ENCODE measurements at regions not wholly inside any gene's neighbourhood (a gene's known extent, or its start where the extent isn't known, plus 50 kb on each side); places are given as distances from the start of the nearest gene placed in this dataset.

DNA sequence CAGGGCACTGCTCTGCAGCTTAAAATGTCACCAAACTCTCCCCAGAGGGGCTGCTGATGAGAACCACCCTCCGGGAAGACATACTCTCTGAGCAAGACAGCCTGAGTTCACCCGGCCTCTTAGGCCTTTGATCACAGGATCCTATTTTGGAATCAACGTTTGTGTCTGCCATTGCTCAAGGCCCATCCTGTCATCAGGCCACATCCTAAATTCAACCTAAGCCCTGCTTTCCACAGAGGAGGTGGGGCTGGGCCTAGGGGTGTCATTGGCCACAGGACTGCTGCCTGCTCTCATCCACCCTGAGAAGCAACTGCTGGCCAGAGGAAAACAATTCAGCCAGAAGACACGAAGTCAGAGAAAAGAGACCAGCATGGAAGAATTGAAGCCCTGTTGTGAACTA is 351.1 kb upstream of the IRX2 start:
- H3K9me3 Mint-ChIP-seq = no peaks in the 10 kb centered on the region
- H3K36me3 Mint-ChIP-seq (ENCODE audit: low read depth) = no peaks in the 10 kb centered on the region
- ATAC-seq (ENCODE audit: low read depth) = no peak
- intact Hi-C loops (cut with micrococcal nuclease) = no loop called here
- ChIA-PET POLR2A (no interaction called here), CTCF (no interaction called here)
- no peak for TF ChIP-seq CTCF (IDR thresholded peaks at IDR 0.05)
- no peak for DNase-seq
- H3K27ac Mint-ChIP-seq = no peak overlapping the region
- peaks cover 4% of the 10 kb centered on the region for H3K27me3 Mint-ChIP-seq
- H3K4me3 Mint-ChIP-seq = no peak overlapping the region
- H3K4me1 Mint-ChIP-seq = no peaks in the 10 kb centered on the region

DNA sequence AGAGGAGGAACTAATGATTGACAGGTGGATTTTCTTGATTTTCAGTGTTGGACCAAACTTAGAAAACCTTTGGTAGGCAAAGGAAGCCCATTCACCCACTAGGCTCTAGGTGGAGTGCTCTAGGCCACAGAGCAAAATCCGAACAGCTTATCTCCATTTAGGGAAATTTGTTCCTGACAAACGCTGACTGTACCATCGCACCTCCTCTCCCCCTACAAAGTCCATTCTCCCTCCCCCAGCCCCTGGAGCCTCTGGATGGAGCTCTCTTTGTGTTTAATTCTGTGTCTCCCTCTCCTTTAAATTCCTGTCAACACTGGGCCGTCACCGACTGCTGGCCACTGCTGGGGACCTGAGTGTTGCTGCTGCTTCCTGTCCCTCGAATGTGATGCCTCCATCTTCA is 350.1 kb upstream of the IRX2 start:
- no peak overlapping the region for H3K4me3 Mint-ChIP-seq
- H3K4me1 Mint-ChIP-seq = no peaks in the 10 kb centered on the region
- intact Hi-C loops (cut with micrococcal nuclease) = no loop called here
- TF ChIP-seq CTCF (IDR thresholded peaks at IDR 0.05) = no peak
- CTCF ChIA-PET = no interaction called here
- ATAC-seq (ENCODE audit: low read depth) (no peak), DNase-seq (no peak)
- POLR2A ChIA-PET = no interaction called here
- no peak overlapping the region for H3K27ac Mint-ChIP-seq
- H3K27me3 Mint-ChIP-seq = peaks cover 4% of the 10 kb centered on the region
- H3K36me3 Mint-ChIP-seq (ENCODE audit: low read depth) = no peaks in the 10 kb centered on the region
- no peaks in the 10 kb centered on the region for H3K9me3 Mint-ChIP-seq

GRCh38 chr5:3100921-3101551 is 349.6 kb upstream of the IRX2 start:
- no peaks in the 10 kb centered on the region for H3K36me3 Mint-ChIP-seq (ENCODE audit: low read depth)
- H3K27me3 Mint-ChIP-seq = peaks cover 4% of the 10 kb centered on the region
- POLR2A ChIA-PET = no interaction called here
- intact Hi-C loops (cut with micrococcal nuclease) = no loop called here
- no peak overlapping the region for H3K27ac Mint-ChIP-seq
- TF ChIP-seq CTCF (IDR thresholded peaks at IDR 0.05) = no peak
- CTCF ChIA-PET = no interaction called here
- H3K9me3 Mint-ChIP-seq = no peaks in the 10 kb centered on the region
- no peaks in the 10 kb centered on the region for H3K4me1 Mint-ChIP-seq
- no peak for ATAC-seq (ENCODE audit: low read depth)
- H3K4me3 Mint-ChIP-seq = no peak overlapping the region
- no peak for DNase-seq

GRCh38 chr5:3099954-3100353 is 348.5 kb upstream of the IRX2 start:
- peaks cover 2% of the 10 kb centered on the region for H3K27me3 Mint-ChIP-seq
- ChIA-PET POLR2A (no interaction called here), CTCF (no interaction called here)
- DNase-seq (no peak), ATAC-seq (ENCODE audit: low read depth) (no peak)
- peaks cover 2% of the 10 kb centered on the region for H3K9me3 Mint-ChIP-seq
- H3K4me3 Mint-ChIP-seq = no peak overlapping the region
- no peaks in the 10 kb centered on the region for H3K4me1 Mint-ChIP-seq
- H3K36me3 Mint-ChIP-seq (ENCODE audit: low read depth) = no peaks in the 10 kb centered on the region
- H3K27ac Mint-ChIP-seq = no peak overlapping the region
- no peak for TF ChIP-seq CTCF (IDR thresholded peaks at IDR 0.05)
- intact Hi-C loops (cut with micrococcal nuclease) = no loop called here

GRCh38 chr5:3099526-3099925 is 348.0 kb upstream of the IRX2 start:
- no peak overlapping the region for H3K27ac Mint-ChIP-seq

More at GRCh38 chr5:3099526-3099925, 348.0 kb upstream of the IRX2 start:
- ChIA-PET POLR2A (no interaction called here), CTCF (no interaction called here)
- TF ChIP-seq CTCF (IDR thresholded peaks at IDR 0.05) = no peak
- no peaks in the 10 kb centered on the region for H3K36me3 Mint-ChIP-seq (ENCODE audit: low read depth)
- H3K4me3 Mint-ChIP-seq = no peak overlapping the region
- intact Hi-C loops (cut with micrococcal nuclease) = no loop called here
- DNase-seq = no peak
- ATAC-seq (ENCODE audit: low read depth) = no peak
- peaks cover 2% of the 10 kb centered on the region for H3K9me3 Mint-ChIP-seq
- peaks cover 2% of the 10 kb centered on the region for H3K27me3 Mint-ChIP-seq
- no peaks in the 10 kb centered on the region for H3K4me1 Mint-ChIP-seq

Data from activated B cell treated with CpG ODN at 0.5 μM for 24 hours (primary cell).